ENCODE measurements at regions not wholly inside any gene's neighbourhood (a gene's known extent, or its start where the extent isn't known, plus 50 kb on each side); places are given as distances from the start of the nearest gene placed in this dataset.

GRCh38 chr1:30095451-30096025, 627.8 kb downstream of the MATN1 start:
- TF ChIP-seq CTCF (IDR thresholded peaks at IDR 0.05) (no peak), POLR2A (IDR thresholded peaks at IDR 0.05) (no peak), EP300 (IDR thresholded peaks at IDR 0.05) (no peak)
